HL-60 (cell line): ENCODE measurements at regions not wholly inside any gene's neighbourhood (a gene's known extent, or its start where the extent isn't known, plus 50 kb on each side); places are given as distances from the start of the nearest gene placed in this dataset.

Experiments
- DNase-seq, 2 experiments: peaks; one replicate each; pipeline ENCODE4 v3.0.0-alpha.2; 2010 to 2020; ENCODE audit warnings: low read depth in 1 of 2, low spot score in 1 of 2
- H3K27ac ChIP-seq: fragments of 250-450 bp; sonication (Bioruptor Pico); replicated peaks from 2 replicates; pipeline ENCODE4 v1.5.1; 2020; ENCODE audit warnings: mild to moderate bottlenecking, moderate library complexity
- H3K27me3 ChIP-seq: fragments of 250-450 bp; sonication (Bioruptor Pico); 2 replicates; pipeline ENCODE4 v1.5.1; 2021; ENCODE audit warnings: mild to moderate bottlenecking, moderate library complexity; ENCODE audit not compliant: insufficient read depth, poor library complexity, severe bottlenecking
- H3K4me3 ChIP-seq: replicated peaks from 2 replicates; pipeline ENCODE4 v1.5.1; 2011; ENCODE audit warnings: mild to moderate bottlenecking, control low read depth, low read length; ENCODE audit not compliant: insufficient read depth
- GABPA ChIP-seq: IDR thresholded peaks from 2 replicates; pipeline ENCODE4 v1.6.1; 2012; ENCODE audit warnings: low read depth
- POLR2AphosphoS5 ChIP-seq: IDR thresholded peaks from 2 replicates; pipeline ENCODE4 v1.6.1; 2012; ENCODE audit warnings: low read depth
- SPI1 ChIP-seq: IDR thresholded peaks from 2 replicates; pipeline ENCODE4 v1.6.1; 2012; ENCODE audit warnings: low read depth, mild to moderate bottlenecking, borderline replicate concordance
- TF ChIP-seq, protein P1 (sequence below): IDR thresholded peaks from one replicate; pipeline ENCODE4 v1.5.1; 2011; ENCODE audit warnings: low read length, control low read depth, inconsistent platforms; ENCODE audit not compliant: insufficient read depth
- TF ChIP-seq, protein P2 (sequence below): IDR thresholded peaks from 2 replicates; pipeline ENCODE4 v1.6.1; 2012; ENCODE audit warnings: low read depth; ENCODE audit not compliant: insufficient replicate concordance

DNA sequence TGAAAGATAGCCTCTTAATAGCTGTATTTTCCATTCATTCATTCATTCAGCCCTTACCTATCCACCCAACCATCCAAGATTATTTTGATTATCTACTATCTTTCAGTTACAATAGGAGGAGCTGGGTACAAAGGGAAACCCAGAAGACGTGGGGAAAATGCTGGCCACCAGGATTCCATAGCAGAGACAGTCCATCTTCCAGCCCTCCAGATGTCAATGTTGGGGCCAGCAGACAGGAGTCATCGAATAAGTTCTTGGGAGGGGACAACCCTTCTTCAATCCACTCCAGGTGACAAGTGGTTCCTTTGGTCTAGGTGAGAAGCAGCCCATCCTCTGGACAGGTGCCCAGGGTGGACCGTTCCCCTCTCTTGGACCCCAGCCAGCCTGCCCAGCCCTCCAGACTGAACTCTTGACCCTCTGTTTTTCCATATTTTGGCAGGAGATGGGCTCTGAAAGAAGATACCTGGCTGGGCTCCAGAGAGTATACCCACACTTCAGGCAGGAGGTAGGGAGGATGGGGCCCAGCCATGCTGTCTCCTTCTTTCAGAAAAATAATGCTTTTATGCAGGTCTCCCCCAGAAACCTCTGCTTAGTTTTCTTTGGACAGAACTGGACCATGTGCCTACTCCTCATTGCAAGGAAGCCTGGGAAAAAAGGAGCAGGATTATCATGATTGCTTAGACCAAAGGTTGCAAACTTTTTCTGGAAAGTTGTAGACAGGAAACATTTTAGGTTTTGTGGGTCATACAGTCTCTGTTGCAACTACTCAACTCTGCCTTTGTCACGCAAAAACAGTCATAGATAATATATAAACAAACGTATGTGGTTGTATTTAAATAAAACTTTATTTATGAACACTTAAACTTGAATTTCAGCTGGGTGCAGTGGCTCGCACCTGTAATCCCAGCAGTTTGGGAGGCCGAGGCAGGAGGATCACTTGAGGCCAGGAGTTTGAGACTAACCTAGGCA lies 95.5 kb upstream of the SMNDC1 start:
- Histone ChIP-seq H3K27ac (no peak overlapping the region), H3K27me3 (no peaks in the 10 kb centered on the region), H3K4me3 (no peak overlapping the region)
- TF ChIP-seq, protein P1, sequence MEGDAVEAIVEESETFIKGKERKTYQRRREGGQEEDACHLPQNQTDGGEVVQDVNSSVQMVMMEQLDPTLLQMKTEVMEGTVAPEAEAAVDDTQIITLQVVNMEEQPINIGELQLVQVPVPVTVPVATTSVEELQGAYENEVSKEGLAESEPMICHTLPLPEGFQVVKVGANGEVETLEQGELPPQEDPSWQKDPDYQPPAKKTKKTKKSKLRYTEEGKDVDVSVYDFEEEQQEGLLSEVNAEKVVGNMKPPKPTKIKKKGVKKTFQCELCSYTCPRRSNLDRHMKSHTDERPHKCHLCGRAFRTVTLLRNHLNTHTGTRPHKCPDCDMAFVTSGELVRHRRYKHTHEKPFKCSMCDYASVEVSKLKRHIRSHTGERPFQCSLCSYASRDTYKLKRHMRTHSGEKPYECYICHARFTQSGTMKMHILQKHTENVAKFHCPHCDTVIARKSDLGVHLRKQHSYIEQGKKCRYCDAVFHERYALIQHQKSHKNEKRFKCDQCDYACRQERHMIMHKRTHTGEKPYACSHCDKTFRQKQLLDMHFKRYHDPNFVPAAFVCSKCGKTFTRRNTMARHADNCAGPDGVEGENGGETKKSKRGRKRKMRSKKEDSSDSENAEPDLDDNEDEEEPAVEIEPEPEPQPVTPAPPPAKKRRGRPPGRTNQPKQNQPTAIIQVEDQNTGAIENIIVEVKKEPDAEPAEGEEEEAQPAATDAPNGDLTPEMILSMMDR: no peak
- TF ChIP-seq POLR2AphosphoS5 (no peak), SPI1 (no peak), GABPA (no peak)
- TF ChIP-seq, protein P2, sequence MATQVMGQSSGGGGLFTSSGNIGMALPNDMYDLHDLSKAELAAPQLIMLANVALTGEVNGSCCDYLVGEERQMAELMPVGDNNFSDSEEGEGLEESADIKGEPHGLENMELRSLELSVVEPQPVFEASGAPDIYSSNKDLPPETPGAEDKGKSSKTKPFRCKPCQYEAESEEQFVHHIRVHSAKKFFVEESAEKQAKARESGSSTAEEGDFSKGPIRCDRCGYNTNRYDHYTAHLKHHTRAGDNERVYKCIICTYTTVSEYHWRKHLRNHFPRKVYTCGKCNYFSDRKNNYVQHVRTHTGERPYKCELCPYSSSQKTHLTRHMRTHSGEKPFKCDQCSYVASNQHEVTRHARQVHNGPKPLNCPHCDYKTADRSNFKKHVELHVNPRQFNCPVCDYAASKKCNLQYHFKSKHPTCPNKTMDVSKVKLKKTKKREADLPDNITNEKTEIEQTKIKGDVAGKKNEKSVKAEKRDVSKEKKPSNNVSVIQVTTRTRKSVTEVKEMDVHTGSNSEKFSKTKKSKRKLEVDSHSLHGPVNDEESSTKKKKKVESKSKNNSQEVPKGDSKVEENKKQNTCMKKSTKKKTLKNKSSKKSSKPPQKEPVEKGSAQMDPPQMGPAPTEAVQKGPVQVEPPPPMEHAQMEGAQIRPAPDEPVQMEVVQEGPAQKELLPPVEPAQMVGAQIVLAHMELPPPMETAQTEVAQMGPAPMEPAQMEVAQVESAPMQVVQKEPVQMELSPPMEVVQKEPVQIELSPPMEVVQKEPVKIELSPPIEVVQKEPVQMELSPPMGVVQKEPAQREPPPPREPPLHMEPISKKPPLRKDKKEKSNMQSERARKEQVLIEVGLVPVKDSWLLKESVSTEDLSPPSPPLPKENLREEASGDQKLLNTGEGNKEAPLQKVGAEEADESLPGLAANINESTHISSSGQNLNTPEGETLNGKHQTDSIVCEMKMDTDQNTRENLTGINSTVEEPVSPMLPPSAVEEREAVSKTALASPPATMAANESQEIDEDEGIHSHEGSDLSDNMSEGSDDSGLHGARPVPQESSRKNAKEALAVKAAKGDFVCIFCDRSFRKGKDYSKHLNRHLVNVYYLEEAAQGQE: no peak
- DNase-seq: no peak

DNA sequence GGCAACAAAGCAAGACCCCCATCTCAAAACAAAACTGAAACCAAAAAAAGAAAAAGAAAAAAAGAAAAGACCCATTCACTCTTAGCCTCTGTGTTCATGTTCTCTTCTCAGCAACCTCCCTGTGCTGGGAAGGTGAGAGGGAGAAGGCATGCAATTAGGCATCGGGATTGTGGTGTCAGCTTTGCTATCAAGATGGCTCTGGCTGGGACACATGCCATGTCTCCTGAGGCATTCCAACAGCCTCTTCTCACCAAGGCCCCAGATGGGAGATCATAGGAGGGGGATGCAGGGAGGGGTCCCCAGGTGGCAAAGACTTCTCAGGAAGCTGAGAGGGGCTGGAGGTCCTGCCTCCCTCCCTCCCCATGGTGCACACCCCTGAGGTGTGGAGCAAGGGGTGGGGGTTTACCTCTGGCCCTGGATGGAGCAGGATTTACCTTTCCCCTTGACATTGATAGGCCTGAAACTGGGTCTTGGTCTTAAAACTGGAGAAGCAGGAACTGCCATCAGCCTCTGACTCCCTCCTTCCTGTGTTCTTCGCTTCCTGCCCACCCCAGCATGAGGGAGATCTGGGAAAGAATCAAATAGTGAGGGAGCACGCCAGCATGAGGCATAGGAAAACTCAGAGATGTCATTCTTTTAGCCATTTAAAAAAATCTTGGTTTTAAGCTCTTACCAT lies 96.2 kb upstream of the DUSP5 start:
- TF ChIP-seq POLR2AphosphoS5 (no peak), GABPA (no peak), SPI1 (no peak)
- TF ChIP-seq, protein P2: no peak
- TF ChIP-seq, protein P1: no peak
- H3K27ac ChIP-seq: no peak overlapping the region

DNA sequence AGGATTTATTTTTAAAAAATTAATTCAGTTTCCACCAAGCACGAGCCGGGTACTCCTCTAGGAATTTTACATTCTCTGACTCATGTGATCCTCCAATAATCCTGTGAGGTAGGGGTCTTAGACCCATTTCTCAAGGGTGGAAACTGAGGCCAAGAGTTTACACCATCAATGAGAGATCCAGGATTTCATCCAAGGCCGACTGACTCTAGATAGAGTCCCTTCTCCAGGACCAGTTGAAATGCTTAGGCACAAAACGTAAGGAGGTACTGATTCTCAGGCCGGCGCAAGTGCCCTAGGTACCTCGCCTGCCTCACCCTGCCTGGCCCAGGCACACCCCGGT lies 95.7 kb upstream of the DUSP5 start:
- Histone ChIP-seq H3K27ac (no peak overlapping the region), H3K4me3 (no peak overlapping the region), H3K27me3 (no peaks in the 10 kb centered on the region)
- no peak for DNase-seq
- TF ChIP-seq, protein P1: no peak
- TF ChIP-seq, protein P2: no peak
- no peak for TF ChIP-seq GABPA
- no peak for TF ChIP-seq POLR2AphosphoS5
- TF ChIP-seq SPI1: no peak

More for the DNA sequence above, 96.2 kb upstream of the DUSP5 start:
- DNase-seq: no peak
- H3K27me3 ChIP-seq: no peaks in the 10 kb centered on the region
- no peak overlapping the region for H3K4me3 ChIP-seq
